GM18498 (cell line): ENCODE measurements at regions not wholly inside any gene's neighbourhood (a gene's known extent, or its start where the extent isn't known, plus 50 kb on each side); places are given as distances from the start of the nearest gene placed in this dataset.

Experiments
- ATAC-seq: cut with Tn5 transposase; IDR thresholded peaks from one replicate; pipeline ENCODE4 v1.9.1; 2021; ENCODE audit warnings: mild to moderate bottlenecking, moderate library complexity; ENCODE audit not compliant: unreplicated experiment

DNA sequence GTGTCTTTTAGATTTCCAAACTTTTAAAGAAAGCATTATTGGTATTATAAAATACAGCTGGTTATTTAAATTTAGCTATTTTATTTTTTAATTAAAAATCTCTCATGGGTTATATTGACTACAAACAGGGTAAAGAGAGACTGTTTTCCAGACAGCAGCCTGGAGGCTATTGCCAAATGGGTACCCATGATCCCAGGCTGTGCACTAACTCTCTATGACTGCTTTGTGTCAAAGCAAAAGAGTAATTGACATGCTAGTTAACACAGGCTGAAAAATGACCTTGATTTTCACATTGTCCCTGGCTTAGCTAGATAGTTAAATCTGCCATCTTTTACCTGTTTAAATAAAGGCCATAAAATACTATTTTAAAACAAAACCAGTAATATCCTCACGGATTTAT lies 589.7 kb downstream of the ANXA1 start:
- no peak for ATAC-seq

DNA sequence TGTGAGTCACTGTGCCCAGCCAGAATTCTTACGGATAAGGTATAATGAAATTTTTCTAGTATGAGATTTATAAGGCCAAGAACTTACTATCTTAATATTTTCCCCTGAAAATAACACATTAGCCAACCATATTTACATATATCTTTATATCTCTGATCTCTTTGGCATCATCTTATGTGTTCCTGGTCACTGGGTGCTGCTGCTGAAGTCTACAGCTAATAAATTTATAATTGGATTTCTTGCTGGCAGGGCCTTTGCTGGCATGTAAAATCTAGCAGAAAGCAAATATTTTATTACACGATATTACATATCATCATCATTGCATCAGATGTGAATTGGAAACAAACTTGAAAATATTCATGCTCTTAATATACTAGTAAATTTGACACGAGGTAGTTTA lies 590.7 kb downstream of the ANXA1 start:
- ATAC-seq, result no peak

DNA sequence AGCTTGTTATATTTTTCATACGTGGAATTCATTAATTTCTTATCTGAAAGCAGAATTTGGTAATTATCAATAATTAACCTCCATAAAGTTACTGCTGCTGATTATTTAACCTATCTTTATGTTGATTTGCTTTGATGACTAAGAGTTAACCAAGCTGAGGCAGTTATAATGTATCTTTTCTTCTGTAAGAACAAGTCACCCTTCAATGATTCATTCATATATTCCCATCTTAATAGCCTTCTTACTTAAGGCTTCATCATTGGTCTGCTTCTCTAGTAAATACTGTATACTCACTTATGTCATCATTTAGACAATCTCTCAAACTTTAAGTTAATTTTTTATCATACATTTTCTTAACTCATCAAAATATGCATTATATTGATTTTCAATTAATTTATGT lies 592.2 kb downstream of the ANXA1 start:
- ATAC-seq, result no peak

DNA sequence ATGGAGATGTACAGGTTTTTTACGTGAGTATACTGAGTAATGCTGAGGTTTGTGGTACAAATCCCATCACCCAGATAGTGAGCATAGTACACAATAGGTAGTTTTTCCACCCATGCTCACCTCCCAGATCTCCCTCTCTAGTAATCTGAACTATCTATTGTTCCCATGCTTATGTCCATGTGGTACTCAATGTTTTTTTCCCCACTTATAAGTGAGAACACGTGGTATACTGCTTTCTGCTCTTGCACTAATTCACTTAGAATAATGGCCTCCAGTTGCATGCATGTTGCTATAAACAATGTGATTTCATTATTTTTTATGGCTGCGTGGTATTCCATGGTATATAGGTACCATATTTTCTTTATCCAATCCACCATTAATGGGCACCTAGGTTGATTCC lies 593.9 kb downstream of the ANXA1 start:
- no peak for ATAC-seq

DNA sequence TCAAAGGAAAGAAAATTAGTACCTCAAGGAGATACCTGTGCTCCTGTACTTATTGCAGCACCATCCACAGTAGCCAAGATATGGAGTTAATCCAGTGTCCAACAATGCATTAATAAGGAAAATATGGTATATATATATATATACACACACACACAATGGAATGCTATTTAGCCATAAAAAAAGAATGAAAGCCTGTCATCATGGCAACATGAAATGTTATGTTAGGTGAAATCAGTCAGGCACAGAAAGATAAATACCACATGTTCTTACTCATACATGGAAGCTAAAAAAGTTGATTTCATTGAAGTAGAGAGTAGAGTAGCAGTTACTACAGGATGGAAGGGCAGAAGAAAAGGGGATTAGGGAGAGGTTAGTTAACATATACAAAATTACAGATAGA lies 601.5 kb downstream of the ANXA1 start:
- no peak for ATAC-seq

DNA sequence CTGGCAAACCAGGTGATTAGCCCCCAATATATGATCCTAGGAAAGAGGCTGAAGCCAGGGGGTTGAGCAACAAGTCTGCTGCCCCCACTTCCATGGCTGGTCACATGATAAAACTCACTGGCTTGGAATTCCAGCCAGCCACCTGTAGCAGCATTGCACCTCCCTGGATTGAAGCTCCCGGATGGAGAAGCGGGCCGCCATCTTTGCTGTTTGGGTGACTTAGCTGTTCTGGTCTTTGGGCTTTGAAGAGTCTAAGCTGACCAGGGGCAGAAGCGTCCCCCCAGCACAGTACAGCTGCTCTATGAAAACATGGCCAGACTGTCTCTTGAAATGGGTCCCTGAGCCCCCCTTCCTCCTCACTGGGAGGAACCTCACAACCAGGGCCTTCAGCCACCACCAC lies 610.2 kb downstream of the ANXA1 start:
- ATAC-seq, result no peak

DNA sequence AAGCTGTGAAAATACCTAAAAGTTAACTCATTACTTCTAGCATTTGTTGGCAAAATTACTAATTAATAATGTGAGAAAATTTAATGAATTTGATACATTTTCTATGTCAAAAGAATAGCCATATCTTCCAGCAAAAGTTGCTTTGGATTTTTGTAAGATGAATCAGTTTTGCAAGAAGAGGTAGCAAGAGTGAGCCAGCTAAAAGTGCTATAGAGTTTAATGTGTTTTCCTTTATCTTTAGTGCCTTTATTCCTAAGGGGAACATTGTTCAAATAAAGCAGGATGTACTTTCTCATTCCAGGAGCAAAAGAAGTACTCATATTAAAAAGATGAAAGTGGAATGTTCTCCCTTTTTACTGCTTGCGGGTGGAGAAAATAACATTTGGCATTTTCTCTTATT lies 622.2 kb downstream of the ANXA1 start:
- no peak for ATAC-seq

DNA sequence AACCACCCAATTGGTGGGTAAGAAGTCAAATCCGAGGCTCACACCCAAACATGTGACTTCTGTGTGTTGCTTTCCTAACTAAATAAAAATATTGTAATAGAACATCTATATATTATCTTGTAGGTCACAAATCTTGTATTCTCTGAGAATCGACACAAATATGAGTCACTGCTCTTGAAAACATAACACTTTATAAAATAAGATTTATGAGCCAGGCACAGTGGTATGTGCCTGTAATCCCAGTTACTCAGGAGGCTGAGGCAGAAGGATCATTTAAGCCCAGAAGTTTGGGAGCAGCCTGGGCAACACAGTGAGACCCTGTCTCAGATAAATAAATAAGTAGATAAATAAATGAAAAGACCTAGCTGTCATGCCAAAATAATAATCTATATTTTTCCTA lies 624.1 kb downstream of the ANXA1 start:
- ATAC-seq, result no peak

DNA sequence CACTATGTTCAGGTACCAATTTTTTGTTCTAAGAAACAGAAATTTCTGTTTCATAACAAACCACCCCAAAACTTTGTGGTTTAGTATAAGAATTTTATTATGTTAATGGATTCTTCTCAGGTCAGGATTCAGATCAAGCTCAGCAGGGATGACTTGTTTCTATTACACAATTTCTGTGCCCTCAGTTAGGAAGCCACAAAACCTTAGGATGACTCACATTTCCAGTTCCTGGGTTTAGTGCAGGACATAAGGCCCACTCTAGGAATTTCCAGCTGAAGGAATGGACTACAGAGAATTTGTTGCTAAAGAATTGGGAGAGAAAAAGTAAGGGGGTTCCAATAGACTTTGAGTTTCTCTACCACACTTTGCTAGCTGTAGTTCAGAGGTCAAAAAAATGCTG lies 629.3 kb downstream of the ANXA1 start:
- no peak for ATAC-seq

DNA sequence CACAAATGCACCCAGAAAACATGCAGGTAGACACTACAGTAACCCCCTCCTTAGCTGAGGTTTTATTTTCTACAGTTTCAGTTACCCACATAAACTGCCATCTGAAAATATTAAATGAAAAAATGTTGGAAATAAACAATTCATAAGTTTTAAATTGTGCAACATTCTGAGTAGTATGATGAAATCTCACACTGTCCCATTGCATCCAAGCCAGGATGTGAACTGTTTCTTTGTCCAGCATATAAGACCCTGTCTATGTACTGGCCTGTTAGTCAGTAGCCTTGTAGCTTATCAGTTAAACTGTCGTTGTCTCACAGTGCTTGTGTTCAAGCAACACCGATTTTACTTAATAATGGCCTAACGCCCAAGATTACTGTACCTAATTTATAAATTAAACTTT lies 630.5 kb downstream of the ANXA1 start:
- no peak for ATAC-seq

DNA sequence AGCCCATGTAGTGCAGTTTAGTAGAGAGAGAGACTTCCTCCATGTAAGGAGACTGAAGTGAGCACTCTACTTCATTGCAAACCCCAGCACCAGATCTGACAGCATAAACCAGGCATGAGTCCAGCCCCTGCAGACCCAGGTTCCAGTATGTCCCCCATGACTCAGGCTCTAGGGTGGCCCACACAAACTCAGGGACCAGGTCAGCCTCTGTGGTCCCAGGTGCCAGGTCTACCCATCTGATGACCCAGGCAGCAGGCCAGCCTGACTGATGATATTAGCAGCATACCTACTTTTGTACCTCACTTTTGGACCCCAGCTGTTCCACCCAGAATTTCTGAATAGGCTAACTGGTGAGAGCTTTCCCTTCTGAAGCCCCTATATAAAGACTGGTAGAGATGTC lies 647.8 kb downstream of the ANXA1 start:
- no peak for ATAC-seq

DNA sequence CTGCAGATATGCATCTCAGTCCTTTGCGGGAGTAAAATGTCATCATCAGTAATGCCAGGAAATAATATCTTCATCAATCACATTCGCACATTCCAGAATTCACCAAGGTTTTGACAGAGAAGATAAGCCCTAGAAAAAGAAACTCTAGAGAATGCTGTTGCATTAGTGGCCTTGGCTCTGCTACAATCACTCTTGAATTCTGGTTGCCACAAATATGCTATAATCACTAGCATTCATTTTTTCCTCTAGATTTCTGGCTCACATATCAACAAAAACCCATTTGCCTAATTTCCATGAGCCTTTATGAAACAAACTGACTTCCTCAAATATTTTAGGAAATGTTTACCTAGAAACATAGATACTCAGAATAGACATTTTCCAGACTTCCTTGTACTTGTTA lies 653.4 kb downstream of the ANXA1 start:
- ATAC-seq, result no peak

DNA sequence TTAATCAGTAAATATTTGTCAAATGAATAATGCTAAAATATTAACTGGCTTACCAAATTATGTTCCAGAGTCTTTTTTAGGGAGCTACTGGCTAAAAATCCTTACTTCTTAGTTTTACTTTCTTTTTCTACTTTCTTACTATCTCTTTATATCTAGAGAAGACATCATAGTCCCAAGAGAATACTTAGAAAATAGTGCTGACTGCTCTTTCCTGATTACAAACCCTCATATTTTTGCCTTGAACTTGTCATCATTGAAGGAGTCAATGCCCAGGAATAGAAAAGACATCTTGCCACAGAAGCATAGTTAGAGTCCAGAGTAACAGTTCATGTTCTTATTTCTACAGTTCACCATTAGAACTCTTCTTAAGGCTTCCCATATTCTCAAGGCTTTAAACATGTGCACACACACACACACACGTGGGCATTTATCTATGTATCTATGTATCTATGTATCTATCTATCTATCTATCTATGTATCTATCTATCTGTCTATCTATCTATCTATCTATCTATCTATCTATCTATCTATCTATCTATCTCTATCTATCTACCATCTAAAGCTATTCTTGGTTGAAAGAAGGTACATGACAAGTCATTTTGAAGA lies 654.3 kb downstream of the ANXA1 start:
- ATAC-seq, result no peak

DNA sequence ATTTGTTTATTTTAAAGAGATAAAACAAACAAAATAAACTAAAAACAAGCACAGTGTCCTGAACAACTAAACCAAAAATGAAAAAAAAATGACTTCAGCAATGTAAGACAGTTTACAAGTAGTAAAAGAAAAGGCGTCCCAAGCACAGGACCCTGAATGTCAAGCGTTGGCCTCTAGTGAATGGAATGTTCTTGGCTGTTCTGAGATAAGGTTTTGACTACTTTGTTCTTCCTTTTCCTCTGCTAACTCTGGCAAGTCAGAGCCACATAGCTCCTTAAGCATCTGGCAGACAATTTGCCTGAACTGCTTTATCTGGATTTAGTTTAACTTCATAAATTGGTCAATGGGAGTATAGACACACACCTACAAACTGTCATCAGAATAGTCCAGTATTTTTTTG lies 655.2 kb downstream of the ANXA1 start:
- no peak for ATAC-seq

DNA sequence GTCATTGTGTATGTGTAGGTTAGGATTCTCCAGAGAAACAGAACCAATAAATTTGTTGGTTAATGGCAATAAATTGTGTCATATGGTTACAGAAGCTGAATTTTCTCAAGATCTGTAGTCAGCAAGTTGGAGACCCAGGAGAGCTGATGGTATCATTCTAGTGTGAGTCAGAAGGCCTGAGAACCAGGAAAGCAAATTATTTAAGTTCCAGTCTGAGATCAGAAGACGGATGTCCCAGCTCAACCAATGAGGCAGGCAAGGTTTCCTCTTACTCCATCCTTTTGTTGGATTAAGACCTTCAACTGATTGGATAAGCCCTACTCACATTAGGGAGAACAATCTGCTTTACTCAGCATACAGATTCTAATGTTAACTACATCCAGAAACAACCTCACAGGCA lies 656.3 kb downstream of the ANXA1 start:
- no peak for ATAC-seq

DNA sequence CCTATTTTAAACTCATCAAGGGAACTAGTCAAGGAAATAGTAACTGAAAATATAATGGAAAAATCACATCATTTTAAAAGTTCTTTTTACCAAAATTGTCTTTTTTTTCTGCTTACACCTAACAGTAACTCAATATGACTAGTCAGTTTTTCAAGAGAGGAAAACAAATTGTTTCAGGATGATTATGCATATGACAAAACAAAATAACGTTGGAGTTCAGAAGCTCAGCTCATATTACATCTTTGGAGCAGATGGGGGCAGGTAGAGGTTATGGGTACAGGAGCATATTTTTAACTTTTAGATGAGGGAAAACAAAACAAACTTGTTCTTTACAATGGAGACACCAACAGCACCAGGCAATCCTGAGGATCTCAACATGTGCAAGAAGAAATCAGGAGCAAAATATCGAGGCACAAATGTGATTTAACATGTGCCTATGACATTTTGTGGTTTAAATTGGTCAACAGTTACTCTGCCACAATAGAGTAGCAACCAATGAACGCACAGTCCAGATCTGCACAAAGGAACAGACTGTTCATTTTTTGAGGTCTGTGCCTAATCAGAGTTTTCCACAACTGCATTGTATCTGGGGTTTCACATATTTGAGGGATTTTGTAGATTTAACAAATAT lies 659.0 kb downstream of the ANXA1 start:
- ATAC-seq, result no peak

DNA sequence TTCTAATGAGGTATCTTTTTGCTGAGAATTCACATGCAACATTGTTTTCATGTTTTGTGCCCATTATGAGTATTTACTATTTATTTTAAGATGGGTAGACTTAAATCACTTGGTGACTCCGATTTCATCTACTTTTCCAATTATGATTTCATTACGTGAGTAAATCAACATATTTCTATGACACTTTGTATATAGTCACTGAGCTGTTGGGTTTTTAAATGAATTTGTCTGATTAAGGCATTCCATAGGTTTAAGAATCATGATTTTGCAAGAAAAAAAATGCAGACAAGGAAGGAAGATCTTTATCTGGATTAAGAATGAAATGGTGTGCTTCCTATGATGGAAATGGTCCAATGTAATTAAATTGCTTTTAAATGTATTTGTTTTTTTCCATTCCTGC lies 661.9 kb downstream of the ANXA1 start:
- no peak for ATAC-seq

DNA sequence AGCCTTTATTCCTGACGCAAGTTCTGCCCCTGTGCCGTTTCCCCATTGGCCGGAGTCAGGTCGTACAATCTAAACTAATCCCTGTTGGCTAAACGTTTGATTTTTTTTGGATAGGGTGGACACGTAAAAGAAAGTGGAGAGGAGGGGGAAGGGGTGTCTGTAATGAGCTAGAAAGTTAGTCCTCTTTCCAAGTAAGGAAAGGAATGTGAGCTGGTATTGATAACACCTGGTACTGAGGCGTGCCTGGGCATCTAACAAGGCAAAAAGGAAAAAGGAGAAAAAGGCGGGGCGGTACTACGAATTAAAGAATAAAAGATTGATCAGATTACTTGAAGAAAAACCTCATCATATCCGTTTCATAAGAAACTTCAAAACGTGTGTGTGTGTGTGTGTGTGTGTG lies 665.2 kb downstream of the ANXA1 start:
- ATAC-seq, result no peak

DNA sequence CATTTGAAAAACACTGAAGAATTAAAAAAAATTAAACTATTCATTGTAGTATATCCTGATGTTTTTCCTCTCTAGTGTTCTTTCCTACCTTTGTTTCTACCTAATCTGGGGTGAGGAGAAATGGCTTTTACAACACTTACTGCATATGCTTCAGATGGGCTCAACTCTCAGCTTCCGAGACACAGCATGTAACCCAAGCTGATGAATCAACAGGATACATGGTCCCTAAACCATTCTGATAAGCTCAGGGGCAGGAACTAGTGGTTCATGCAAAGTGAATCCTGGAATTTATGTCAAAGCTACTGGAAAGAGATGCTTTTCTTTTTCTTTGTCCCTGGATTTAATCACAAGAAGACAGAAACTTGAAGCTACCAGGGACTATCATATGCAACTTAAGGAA lies 672.5 kb upstream of the RORB start:
- no peak for ATAC-seq

DNA sequence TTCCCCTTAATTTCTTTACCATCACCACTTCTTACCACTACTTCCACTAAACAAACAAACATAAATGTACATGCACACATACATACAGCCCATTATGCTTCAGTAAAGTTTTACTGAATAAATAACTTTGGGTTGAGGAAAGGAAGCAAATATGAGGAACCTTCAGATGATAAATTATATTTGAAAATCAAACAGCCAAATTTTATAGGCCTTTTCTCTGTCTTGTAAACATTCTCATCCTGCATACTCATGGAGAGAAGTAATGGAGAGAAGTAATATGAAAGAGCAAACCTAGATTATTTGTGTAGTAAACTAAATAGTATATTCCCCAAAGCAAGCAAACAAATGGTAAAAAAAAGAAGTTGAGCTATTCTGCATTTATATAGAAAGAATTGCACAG lies 658.3 kb upstream of the RORB start:
- no peak for ATAC-seq

DNA sequence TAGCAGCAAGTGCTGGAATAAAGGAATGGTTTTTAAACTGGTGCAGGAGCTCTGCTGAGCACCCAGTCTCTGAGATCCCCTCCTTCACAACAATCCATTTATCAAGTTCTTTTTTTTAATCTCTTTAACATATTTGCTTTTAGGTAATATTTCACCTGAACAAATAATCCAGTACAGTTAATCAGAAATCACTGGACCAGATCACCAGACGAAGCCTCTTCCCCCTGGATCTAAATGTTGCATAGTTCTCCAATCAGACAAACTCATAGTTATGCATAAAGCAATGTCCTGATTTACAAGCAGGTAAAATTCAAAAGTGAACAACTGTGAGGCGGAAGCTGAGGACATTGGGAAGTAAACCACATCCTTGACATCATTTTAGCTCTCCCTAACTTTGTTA lies 657.7 kb upstream of the RORB start:
- ATAC-seq, result no peak

DNA sequence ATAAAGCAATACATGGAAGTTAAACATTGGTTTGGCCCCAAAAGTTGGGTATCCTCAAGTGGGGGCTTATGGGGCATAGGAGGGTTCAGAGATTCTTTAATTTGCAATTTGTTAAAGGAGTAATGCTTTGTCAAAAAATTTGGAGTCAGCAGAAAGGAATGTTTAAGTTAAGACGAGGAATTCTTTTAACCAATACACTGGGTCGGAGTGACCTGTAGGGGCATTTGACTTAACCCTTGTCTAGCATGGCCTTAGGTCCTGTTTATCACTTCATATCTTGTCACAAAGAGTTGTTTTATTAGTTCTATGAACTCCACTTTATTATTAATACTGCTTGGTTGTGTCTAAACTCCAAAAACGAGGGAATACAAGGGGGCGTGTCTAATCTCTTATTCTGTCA lies 656.1 kb upstream of the RORB start:
- no peak for ATAC-seq

DNA sequence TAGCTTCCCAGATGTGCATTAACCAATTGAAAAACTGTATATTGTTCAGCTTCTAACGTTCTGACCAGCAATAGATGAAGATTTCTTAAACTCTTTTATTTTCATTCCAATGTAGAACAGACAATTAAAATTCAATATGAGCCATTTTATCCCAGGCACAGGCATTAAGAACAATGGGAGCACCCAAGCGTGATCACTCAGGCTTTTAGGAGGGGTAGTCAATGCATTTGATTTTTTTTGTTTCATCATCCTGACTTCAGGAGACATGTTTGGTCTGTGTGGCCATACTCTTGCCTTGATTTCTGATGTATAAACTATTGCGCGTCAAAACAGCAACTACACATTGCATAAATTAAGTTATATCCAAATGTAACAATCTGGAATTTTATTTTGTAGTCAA lies 653.0 kb upstream of the RORB start:
- no peak for ATAC-seq
